DMS114 treated with DMSO at 0.1 percent for 48 hours (cell line): ENCODE measurements at regions not wholly inside any gene's neighbourhood (a gene's known extent, or its start where the extent isn't known, plus 50 kb on each side); places are given as distances from the start of the nearest gene placed in this dataset.
"Not testable (repeated sequence)": the region's sequence is repeated elsewhere in the genome, so short reads cannot be mapped to it uniquely, and the experiment has no call there.

Source experiments
- DNase-seq: peaks from one replicate; lab custom pipeline; 2025; ENCODE audit not compliant: unreplicated experiment; lab: John Stamatoyannopoulos, UW

GRCh38 chrX:11836284-11836683, 78.2 kb downstream of the MSL3 start:
- no peak for DNase-seq

- no peak for DNase-seq
Observed at GRCh38 chrX:11837437-11837836, 79.4 kb downstream of the MSL3 start.

GRCh38 chrX:11864171-11864570, 106.1 kb downstream of the MSL3 start:
- no peak for DNase-seq

GRCh38 chrX:11867610-11868345, 109.7 kb downstream of the MSL3 start:
- no peak for DNase-seq

DNA sequence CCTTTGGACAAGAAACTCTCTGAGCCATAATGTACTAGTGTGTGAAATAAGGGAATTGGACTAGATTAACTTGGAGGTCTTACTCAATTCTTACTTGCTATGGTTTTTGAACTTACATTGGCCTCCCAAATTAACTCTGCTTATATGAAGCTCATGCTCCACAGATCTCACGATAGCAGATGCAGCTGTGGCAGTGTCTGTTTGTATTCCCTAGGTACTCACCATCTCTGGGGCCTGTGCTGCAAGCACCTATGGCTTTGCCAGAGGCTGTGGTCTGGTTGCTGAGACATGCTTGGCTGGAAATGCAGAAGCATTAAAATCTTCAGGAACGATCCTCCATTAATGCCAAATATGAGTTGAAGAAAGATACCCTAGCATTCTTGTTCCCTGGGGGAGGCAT, 112.8 kb downstream of the MSL3 start:
- DNase-seq, result no peak

- no peak for DNase-seq
Observed at GRCh38 chrX:11881485-11882170, 123.6 kb downstream of the MSL3 start.

GRCh38 chrX:11886745-11887144, 128.7 kb downstream of the MSL3 start:
- DNase-seq, result no peak

GRCh38 chrX:11887175-11887574, 129.1 kb downstream of the MSL3 start:
- DNase-seq, result no peak

GRCh38 chrX:11888421-11888820, 130.4 kb downstream of the MSL3 start:
- DNase-seq, result no peak

GRCh38 chrX:11889791-11890190, 131.8 kb downstream of the MSL3 start:
- DNase-seq, result no peak

DNA sequence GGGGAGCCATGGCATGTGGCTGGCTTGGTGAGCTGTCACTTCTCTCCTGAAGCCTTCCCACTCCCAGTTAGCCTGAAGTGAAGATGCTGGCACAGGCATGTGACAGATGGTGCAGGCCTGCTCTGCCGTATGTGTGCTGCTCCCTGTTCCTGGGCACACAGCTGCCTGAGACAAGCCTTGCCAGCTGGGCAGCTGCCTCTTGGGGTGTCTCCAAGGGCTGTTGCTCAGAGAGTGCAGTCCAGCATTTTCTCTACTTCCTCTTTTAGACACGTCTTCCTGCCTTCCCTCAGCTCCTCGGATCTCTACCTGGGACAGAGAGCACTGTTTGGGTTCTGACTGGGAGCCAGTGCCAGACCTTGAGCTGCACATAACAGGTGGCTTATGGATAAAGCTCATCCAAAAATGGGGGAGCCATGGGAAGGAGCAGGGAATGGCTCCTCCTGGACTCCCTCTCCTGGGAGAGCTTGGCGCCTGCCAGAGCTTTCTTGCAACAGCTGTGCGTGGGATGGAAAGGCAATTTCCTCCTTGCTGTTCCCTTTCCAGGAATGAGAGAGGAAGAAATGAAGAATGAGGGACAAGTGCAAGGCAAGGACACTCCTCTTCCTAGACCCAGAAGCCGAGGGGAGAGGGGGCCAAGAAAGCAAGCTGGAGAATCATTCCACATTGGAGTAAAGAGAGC, 132.9 kb downstream of the MSL3 start:
- DNase-seq, result no peak

DNA sequence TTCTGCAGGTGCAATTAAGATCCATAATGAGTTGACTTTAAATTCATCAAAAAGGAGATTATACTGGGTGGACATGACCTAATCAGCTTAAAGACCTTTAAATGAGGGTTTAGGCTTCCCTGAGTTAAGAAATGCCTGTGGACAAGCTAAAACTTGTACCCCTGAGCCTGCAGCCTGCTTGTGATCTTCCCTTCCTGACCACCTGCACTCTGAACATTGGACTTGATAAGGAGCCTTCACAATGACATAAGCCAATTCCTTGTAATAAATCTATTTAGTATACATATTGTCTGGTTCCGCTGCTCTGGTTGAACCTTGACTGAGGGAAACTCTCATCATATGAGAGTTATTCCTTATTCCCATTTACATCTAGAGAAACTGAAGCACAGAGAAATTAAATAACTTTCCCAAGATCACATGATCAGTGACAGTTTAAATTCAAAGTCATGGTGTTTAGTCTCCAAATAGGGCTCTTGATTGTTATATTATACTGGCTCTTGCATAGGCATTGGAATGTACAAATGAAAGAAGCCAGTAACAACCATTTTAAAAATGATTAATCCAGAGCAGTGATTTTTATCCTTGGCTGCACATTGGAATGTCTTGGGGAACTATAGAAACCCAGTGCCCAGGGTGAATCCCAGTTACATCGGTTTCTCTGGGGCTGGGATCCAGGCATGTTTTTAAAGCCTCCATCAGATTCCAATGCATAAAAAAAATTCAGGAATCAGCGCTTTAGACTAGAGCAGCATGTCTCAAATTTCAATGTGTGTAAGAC, 136.1 kb downstream of the MSL3 start:
- no peak for DNase-seq

- DNase-seq, result no peak
Observed at GRCh38 chrX:11899091-11899490, 141.1 kb downstream of the MSL3 start.

DNA sequence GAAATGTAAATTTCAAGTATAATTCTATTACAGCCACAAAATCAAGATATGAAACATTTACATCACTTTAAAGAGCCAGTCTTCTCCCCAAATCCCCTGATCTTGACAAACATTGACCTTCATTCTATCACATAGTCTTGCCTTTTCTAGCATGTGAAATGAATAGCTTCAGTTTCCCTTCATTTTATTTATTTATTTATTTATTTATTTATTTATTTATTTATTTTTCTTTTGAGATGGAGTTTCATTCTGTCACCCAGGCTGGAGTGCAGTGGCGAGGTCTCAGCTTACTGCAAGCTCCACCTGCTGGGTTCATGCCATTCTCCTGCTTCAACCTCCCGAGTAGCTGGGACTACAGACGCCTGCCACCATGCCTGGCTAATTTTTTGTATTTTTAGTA, 147.9 kb downstream of the MSL3 start:
- DNase-seq, result not testable (repeated sequence)

DNA sequence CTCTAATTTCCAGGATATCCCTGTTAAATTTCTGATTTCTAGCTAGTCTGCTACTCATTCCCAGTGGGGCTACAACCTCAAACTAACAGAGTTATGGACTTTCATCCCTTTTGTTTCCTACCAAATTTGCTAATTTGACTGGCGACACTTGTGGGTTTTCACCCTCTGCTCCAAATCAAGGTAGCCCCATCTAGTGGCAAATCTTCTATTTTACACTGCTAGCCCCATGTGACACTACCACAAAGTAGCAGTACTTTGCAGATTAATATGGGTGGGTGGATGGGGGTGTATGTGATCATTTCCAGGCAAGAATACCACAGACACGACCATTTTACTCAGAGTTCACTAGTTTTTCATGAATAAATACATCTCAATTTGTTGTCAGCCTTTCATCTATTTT, 150.3 kb downstream of the MSL3 start:
- DNase-seq, result peak; percentile 1

- DNase-seq, result no peak
Observed at GRCh38 chrX:11913001-11913400, 155.0 kb downstream of the MSL3 start.

DNA sequence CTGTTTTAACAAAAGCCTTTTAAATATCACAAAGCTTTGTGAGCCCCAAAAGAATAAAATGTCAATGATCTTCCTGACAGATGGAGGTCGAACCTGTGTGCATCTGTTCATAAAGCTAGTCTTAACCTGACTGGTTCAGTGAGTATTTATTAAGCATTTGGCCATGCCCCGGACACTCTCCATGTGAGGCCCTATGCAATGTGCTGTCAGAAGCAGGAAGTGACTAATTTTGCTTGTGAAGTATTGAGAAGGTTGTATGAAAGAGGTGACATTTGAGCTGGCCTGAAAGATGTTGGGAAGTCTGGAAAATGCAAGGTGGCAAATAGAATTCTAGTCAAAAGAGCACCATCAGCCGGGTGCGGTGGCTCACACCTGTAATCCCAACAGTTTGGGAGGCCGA, 171.4 kb downstream of the MSL3 start:
- DNase-seq, result no peak

GRCh38 chrX:11932423-11932822, 174.4 kb downstream of the MSL3 start:
- no peak for DNase-seq

GRCh38 chrX:11934089-11934488, 176.1 kb downstream of the MSL3 start:
- DNase-seq, result no peak

DNA sequence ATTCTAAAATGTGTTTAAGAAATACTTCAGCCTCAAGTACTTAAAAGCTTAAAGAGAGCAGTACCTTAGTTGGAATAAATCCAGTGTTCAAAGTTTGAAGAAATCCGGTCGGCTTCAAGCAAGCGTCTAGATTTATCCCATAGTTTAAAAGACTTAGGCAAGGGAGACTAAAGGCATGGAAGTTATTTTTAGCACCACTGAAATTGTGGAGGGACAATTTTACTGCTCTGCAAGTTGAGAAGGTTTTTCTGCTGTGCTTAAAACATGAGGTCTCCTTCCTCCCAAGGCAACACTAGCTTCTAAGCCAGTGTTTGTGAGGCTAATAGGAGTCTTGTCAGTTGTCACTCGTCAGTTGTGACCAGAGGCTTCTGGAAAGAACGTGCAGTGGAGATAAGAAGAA, 183.5 kb downstream of the MSL3 start:
- DNase-seq, result no peak

DNA sequence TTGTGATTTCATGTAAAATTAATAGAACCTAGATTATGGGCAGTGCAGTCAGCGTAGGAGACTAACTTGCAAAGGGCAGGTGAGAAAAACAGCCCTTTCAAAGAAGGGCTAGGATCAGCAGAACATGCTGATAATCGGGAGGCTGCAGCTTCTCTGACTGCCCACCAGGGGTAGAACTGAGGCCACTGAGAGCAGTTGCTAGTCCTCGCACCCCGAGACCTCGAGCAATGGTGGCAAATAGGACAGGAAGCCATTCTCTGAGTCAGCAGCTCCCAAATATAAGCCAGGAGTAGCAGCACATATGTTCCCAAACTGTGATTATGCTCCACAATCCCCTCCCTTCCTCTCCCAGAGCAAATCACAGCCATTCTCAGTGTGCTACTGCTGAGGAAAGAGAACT, 186.5 kb downstream of the MSL3 start:
- DNase-seq, result no peak
